KMS-11 (cell line): ENCODE measurements at regions not wholly inside any gene's neighbourhood (a gene's known extent, or its start where the extent isn't known, plus 50 kb on each side); places are given as distances from the start of the nearest gene placed in this dataset.

ENCODE experiments used
- H2AFZ ChIP-seq: fragments of 200-600 bp; sonication (generic); 2 replicates; pipeline ENCODE4 v1.6.1; 2016; ENCODE audit warnings: antibody characterized with exemption, mixed run types, low read depth
- H3K27ac ChIP-seq: fragments of 200-600 bp; sonication (generic); 2 replicates; pipeline ENCODE4 v1.6.1; 2016; ENCODE audit warnings: mild to moderate bottlenecking, mixed run types
- H3K27me3 ChIP-seq: fragments of 200-600 bp; sonication (generic); 2 replicates; pipeline ENCODE4 v1.6.1; 2017; ENCODE audit warnings: mild to moderate bottlenecking, low read depth, mixed run types, moderate library complexity; ENCODE audit not compliant: insufficient read depth
- H3K36me3 ChIP-seq: fragments of 200-600 bp; sonication (generic); 2 replicates; pipeline ENCODE4 v1.6.1; 2017; ENCODE audit warnings: mild to moderate bottlenecking, mixed run types; ENCODE audit not compliant: insufficient read depth
- H3K4me1 ChIP-seq: fragments of 200-600 bp; sonication (generic); 2 replicates; pipeline ENCODE4 v1.6.1; 2016; ENCODE audit warnings: mild to moderate bottlenecking, low read depth, mixed run types; ENCODE audit not compliant: poor library complexity, severe bottlenecking
- H3K4me2 ChIP-seq: fragments of 200-600 bp; sonication (generic); 2 replicates; pipeline ENCODE4 v1.7.0; 2016; ENCODE audit warnings: mild to moderate bottlenecking, mixed run types
- H3K4me3 ChIP-seq: fragments of 200-600 bp; sonication (generic); IDR thresholded peaks from 2 replicates; pipeline ENCODE4 v1.6.1; 2017; ENCODE audit warnings: low read depth, low read length, mixed read lengths; ENCODE audit not compliant: insufficient read depth
- H3K79me2 ChIP-seq: fragments of 200-600 bp; sonication (generic); 2 replicates; pipeline ENCODE4 v1.6.1; 2016; ENCODE audit warnings: low read depth, mixed run types; ENCODE audit not compliant: insufficient read depth
- H3K9ac ChIP-seq: fragments of 200-600 bp; sonication (generic); 2 replicates; pipeline ENCODE4 v1.6.1; 2016; ENCODE audit warnings: mild to moderate bottlenecking, mixed run types
- H4K20me1 ChIP-seq: fragments of 200-600 bp; sonication (generic); 2 replicates; pipeline ENCODE4 v1.6.1; 2016; ENCODE audit warnings: mild to moderate bottlenecking, mixed run types; ENCODE audit not compliant: insufficient read depth
- TF ChIP-seq, protein P1 (sequence below): fragments of 200-600 bp; sonication (generic); conservative IDR thresholded peaks from 2 replicates; pipeline ENCODE4 v1.6.1; 2017; ENCODE audit warnings: low read depth, mild to moderate bottlenecking, antibody characterized with exemption, low read length, moderate library complexity, mixed read lengths

- Histone ChIP-seq H2AFZ (no peak overlapping the region), H3K9ac (no peak overlapping the region), H4K20me1 (no peaks in the 10 kb centered on the region), H3K4me2 (no peak overlapping the region), H3K36me3 (no peaks in the 10 kb centered on the region), H3K27me3 (no peaks in the 10 kb centered on the region), H3K4me1 (no peaks in the 10 kb centered on the region), H3K79me2 (no peaks in the 10 kb centered on the region), H3K4me3 (no peak overlapping the region), H3K27ac (no peak overlapping the region)
- TF ChIP-seq, protein P1, sequence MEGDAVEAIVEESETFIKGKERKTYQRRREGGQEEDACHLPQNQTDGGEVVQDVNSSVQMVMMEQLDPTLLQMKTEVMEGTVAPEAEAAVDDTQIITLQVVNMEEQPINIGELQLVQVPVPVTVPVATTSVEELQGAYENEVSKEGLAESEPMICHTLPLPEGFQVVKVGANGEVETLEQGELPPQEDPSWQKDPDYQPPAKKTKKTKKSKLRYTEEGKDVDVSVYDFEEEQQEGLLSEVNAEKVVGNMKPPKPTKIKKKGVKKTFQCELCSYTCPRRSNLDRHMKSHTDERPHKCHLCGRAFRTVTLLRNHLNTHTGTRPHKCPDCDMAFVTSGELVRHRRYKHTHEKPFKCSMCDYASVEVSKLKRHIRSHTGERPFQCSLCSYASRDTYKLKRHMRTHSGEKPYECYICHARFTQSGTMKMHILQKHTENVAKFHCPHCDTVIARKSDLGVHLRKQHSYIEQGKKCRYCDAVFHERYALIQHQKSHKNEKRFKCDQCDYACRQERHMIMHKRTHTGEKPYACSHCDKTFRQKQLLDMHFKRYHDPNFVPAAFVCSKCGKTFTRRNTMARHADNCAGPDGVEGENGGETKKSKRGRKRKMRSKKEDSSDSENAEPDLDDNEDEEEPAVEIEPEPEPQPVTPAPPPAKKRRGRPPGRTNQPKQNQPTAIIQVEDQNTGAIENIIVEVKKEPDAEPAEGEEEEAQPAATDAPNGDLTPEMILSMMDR = no peak
Observed at GRCh38 chr10:43966571-43966965, 317.9 kb upstream of the ZNF32 start.

DNA sequence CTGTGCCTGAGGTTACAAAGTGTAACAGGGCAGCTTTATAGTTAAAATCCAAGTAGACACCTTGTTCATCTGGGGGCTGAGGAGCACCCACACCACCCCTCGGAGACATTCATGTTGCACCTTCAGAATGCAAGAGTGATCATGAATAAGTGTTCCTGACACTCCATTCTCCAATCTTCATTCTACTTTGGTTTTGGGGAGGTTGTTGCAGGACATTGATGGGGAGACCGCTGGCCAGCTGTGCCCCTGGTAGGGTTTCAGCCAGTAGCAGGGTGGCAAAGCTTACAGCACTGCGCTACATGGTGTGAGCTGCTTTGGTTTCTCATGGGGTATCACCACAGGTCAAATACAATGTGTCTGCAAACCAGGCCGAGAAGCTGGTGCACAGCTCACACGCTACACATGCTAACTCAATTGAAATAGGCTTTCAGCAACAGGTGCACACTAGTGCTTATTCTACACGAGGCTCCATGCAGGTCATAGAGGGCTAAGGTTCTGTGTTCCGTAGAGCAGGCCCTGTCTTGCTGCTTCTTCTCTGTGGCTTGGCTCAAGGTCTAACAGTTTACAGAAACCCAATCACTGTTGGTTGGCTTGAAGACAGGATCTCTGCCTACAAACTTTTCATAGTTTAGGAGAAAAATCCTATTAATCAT is 317.4 kb upstream of the ZNF32 start:
- no peak overlapping the region for H3K27ac ChIP-seq
- H2AFZ ChIP-seq = no peak overlapping the region
- H3K79me2 ChIP-seq = no peaks in the 10 kb centered on the region
- no peaks in the 10 kb centered on the region for H4K20me1 ChIP-seq
- no peak overlapping the region for H3K4me3 ChIP-seq
- no peaks in the 10 kb centered on the region for H3K36me3 ChIP-seq
- H3K4me1 ChIP-seq = no peaks in the 10 kb centered on the region
- H3K4me2 ChIP-seq = no peak overlapping the region
- H3K27me3 ChIP-seq = no peaks in the 10 kb centered on the region
- TF ChIP-seq, protein P1 = no peak
- no peak overlapping the region for H3K9ac ChIP-seq

DNA sequence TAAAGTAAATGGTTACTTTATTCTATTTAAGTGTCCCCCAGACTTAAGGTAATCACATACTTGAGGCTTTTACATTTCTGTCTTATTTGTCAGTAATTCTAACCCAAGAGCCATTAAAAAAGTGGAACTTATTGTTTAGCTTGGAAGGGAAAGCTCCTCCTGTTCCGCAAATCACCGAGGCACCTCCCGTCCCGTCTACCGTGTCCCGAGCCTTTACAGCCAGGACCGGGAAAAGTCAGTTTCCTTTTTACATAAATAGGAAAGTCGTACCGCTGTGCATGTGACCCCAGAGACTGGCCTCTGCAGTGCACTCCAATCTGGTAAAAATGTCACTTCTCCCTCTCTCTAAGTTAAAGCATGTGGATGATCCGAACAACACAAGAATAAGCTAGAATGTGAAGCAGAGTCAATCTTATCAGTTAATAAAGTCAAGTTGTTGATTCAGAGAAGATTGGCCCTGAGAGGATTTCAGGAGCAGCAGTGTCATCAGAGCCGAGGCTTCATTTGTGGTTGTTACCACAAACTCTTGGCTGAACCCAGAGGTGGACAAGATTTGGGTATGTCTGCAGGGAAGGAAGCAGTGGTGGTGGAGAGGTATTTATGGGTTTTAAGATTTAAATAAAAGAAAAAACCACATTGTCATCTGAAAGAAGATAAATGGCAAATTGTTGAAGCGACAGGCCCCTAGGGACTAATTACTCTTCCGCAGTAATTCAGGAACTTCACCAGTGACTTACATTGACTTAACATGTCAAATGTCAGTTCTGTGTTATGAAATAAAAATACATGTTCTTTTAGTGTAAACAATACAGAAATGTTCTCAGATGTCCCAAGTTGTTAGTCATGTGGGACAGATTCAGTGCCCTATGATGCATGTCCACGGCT is 316.6 kb upstream of the ZNF32 start:
- no peaks in the 10 kb centered on the region for H4K20me1 ChIP-seq

GRCh38 chr10:43964486-43964885 is 315.8 kb upstream of the ZNF32 start:
- Histone ChIP-seq H4K20me1 (no peaks in the 10 kb centered on the region), H3K27me3 (no peaks in the 10 kb centered on the region), H3K27ac (no peak overlapping the region), H3K4me3 (no peak overlapping the region), H3K4me1 (no peaks in the 10 kb centered on the region), H3K9ac (no peak overlapping the region), H2AFZ (no peak overlapping the region), H3K4me2 (no peak overlapping the region), H3K79me2 (no peaks in the 10 kb centered on the region), H3K36me3 (no peaks in the 10 kb centered on the region)
- TF ChIP-seq, protein P1 = no peak

More for the DNA sequence above, 316.6 kb upstream of the ZNF32 start:
- Histone ChIP-seq H2AFZ (no peak overlapping the region), H3K79me2 (no peaks in the 10 kb centered on the region), H3K4me1 (no peaks in the 10 kb centered on the region), H3K4me3 (no peak overlapping the region), H3K27ac (no peak overlapping the region), H3K27me3 (no peaks in the 10 kb centered on the region), H3K4me2 (no peak overlapping the region), H3K9ac (no peak overlapping the region), H3K36me3 (no peaks in the 10 kb centered on the region)
- TF ChIP-seq, protein P1 = no peak
